Activated naive CD4-positive, alpha-beta T cell treated with anti-CD3 and anti-CD28 coated beads for 36 hours (primary cell): ENCODE measurements at regions not wholly inside any gene's neighbourhood (a gene's known extent, or its start where the extent isn't known, plus 50 kb on each side); places are given as distances from the start of the nearest gene placed in this dataset.
"Not testable (repeated sequence)": the region's sequence is repeated elsewhere in the genome, so short reads cannot be mapped to it uniquely, and the experiment has no call there.

Experiments
- CTCF ChIA-PET: fragments of 350-600 bp; sonication (Branson Sonifier 250); formaldehyde crosslinking; loops from one replicate; lab custom pipeline; 2021; ENCODE audit warnings: antibody characterized with exemption; lab: Charles Lee
- DNase-seq: peaks from one replicate; pipeline ENCODE4 v3.0.0-alpha.2; 2020
- H3K27ac Mint-ChIP-seq: one replicate; pipeline ENCODE4 v1.8.0; 2021; ENCODE audit warnings: mild to moderate bottlenecking, mixed read lengths
- H3K27me3 Mint-ChIP-seq: one replicate; pipeline ENCODE4 v1.8.0; 2021; ENCODE audit warnings: low read depth, mixed read lengths
- H3K36me3 Mint-ChIP-seq: one replicate; pipeline ENCODE4 v1.8.0; 2021; ENCODE audit warnings: low read depth, mixed read lengths
- H3K4me1 Mint-ChIP-seq: one replicate; pipeline ENCODE4 v1.8.0; 2021; ENCODE audit warnings: low read depth, mixed read lengths
- H3K4me3 Mint-ChIP-seq: one replicate; pipeline ENCODE4 v1.8.0; 2021; ENCODE audit warnings: mild to moderate bottlenecking, moderate library complexity, mixed read lengths
- H3K9me3 Mint-ChIP-seq: one replicate; pipeline ENCODE4 v1.8.0; 2021; ENCODE audit warnings: mixed read lengths
- intact Hi-C: fragments of 100-400 bp; cut with micrococcal nuclease; formaldehyde crosslinking; loops from one replicate; pipeline ENCODE4 v1.15.1; 2023

DNA sequence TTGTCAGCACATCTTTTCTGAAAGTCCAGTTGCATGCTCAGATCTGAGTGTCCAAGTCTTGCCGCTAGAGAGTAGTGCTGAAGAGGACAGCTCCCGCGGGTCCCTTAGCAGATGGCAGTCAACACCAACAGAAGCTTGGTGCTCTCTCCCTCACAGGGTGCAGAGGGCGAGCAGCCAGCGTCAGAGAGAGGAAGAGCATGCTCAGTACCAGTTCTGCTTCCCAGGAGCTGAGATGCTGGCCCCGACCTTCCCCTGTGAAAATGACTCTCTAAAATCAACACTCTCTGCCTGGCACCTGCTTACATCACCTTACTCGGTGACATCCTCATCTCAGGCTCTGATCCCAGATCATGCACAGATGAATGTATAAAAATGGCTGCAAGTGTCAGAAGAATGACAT, 86.0 kb upstream of the TWIST2 start:
- peak; percentile 17 for DNase-seq
- intact Hi-C loops, result no loop called here
- CTCF ChIA-PET, result no interaction called here

DNA sequence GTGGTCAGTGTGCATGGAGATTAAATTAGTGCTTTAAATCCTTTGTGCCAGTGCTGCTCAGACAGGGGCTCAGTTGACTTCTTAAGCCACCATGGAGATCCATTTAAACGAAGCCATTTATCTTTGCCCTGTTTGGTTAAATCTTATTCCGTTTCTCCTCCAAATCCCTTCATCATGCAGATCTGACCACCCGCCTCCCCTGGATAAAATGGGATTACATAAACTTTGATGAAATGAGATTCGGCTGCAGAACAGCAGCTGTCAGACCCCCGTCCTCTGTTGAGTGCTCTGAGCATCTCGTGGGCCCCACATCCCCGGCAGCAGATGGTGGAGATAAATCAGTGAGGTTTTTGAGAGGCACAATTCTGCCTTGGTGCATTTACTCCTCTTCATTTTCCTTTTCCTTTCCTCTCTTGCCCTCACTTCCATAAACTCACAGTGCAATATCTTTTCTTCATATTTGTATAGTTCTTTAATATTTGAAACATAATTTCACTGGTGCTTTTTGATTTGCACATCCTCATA, 84.4 kb upstream of the TWIST2 start:
- H3K4me1 Mint-ChIP-seq, result no peaks in the 10 kb centered on the region
- no peak overlapping the region for H3K4me3 Mint-ChIP-seq
- H3K36me3 Mint-ChIP-seq, result no peaks in the 10 kb centered on the region
- CTCF ChIA-PET, result no interaction called here
- intact Hi-C loops, result no loop called here
- peaks cover 30% of the 10 kb centered on the region for H3K27me3 Mint-ChIP-seq
- no peak for DNase-seq
- H3K9me3 Mint-ChIP-seq, result no peaks in the 10 kb centered on the region
- H3K27ac Mint-ChIP-seq, result no peak overlapping the region

More for the DNA sequence above, 86.0 kb upstream of the TWIST2 start:
- no peak overlapping the region for H3K27ac Mint-ChIP-seq
- no peaks in the 10 kb centered on the region for H3K36me3 Mint-ChIP-seq
- no peak overlapping the region for H3K4me3 Mint-ChIP-seq
- H3K27me3 Mint-ChIP-seq, result peaks cover 28% of the 10 kb centered on the region
- no peaks in the 10 kb centered on the region for H3K4me1 Mint-ChIP-seq
- no peaks in the 10 kb centered on the region for H3K9me3 Mint-ChIP-seq

DNA sequence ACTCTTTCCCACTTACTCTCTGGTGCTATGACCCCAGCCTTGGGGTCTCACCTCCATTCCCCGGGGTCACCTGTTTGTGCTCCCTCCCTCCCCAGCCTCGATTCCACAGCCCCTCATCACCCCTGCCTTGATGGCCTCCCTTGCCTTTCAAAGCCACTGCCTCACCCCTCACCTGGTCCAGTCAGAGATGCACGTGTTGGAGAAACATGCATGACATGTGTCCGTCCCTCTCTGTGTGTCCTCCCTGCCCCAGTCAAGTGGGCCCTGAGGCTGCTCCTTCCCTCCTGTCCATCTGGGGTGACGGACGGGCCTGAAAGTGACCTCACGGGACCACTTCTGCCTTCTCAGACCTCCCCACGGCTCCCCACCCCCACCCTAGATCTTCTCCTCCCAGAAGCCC, 82.3 kb upstream of the TWIST2 start:
- DNase-seq, result no peak

GRCh38 chr2:238771218-238771617, 76.7 kb upstream of the TWIST2 start:
- no peaks in the 10 kb centered on the region for H3K36me3 Mint-ChIP-seq
- H3K4me3 Mint-ChIP-seq, result no peak overlapping the region
- no peaks in the 10 kb centered on the region for H3K4me1 Mint-ChIP-seq
- no peak for DNase-seq
- CTCF ChIA-PET, result interaction anchor here (0.5 kb wide), 1 partner anchor 430 kb away, joined by 3 read pairs; no protein-coding TSS in a partner anchor
- intact Hi-C loops, result no loop called here
- peaks cover 24% of the 10 kb centered on the region for H3K27me3 Mint-ChIP-seq
- no peaks in the 10 kb centered on the region for H3K9me3 Mint-ChIP-seq
- H3K27ac Mint-ChIP-seq, result no peak overlapping the region

More for the DNA sequence above, 82.3 kb upstream of the TWIST2 start:
- no peak overlapping the region for H3K4me3 Mint-ChIP-seq
- no peak overlapping the region for H3K27ac Mint-ChIP-seq
- no peaks in the 10 kb centered on the region for H3K9me3 Mint-ChIP-seq
- CTCF ChIA-PET, result no interaction called here
- intact Hi-C loops, result no loop called here
- H3K27me3 Mint-ChIP-seq, result peaks cover 34% of the 10 kb centered on the region
- no peaks in the 10 kb centered on the region for H3K36me3 Mint-ChIP-seq
- H3K4me1 Mint-ChIP-seq, result no peaks in the 10 kb centered on the region

DNA sequence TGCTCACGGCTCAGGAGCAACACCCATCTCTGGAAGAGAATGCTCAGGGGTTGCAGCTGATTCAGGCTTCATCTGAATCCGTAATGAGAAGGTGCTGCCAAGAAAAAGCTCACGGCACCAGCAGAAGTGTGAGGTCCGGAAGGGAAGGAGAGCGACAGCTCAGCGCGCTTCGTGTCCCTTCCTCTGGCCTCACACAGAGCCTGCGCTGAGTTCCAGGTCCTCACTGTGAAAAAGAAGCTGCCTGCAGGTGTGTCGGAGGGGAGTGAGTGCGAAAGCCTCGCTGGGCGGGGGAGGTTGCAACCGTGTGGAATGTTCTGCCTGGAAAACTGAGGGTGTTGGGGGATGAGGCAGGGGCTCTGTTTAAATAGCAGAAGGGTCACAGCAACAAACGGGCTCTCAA, 76.2 kb upstream of the TWIST2 start:
- H3K4me3 Mint-ChIP-seq, result no peak overlapping the region
- H3K27ac Mint-ChIP-seq, result no peak overlapping the region
- no peaks in the 10 kb centered on the region for H3K4me1 Mint-ChIP-seq
- no peak for DNase-seq
- CTCF ChIA-PET, result interaction anchor here (0.5 kb wide), 1 partner anchor 431 kb away, joined by 3 read pairs; no protein-coding TSS in a partner anchor
- peaks cover 21% of the 10 kb centered on the region for H3K27me3 Mint-ChIP-seq
- H3K9me3 Mint-ChIP-seq, result no peaks in the 10 kb centered on the region
- H3K36me3 Mint-ChIP-seq, result no peaks in the 10 kb centered on the region
- intact Hi-C loops, result no loop called here

- Mint-ChIP-seq H3K27me3 (peaks cover 17% of the 10 kb centered on the region), H3K4me1 (no peaks in the 10 kb centered on the region), H3K27ac (no peak overlapping the region), H3K36me3 (no peaks in the 10 kb centered on the region), H3K9me3 (no peaks in the 10 kb centered on the region), H3K4me3 (no peak overlapping the region)
- CTCF ChIA-PET, result interaction anchor here (0.6 kb wide), 1 partner anchor 32 kb away, joined by 3 read pairs; no protein-coding TSS in a partner anchor
- intact Hi-C loops, result no loop called here
- no peak for DNase-seq
Measured at GRCh38 chr2:238772635-238773297, 75.1 kb upstream of the TWIST2 start.

GRCh38 chr2:238773472-238773871, 74.4 kb upstream of the TWIST2 start:
- no peak for DNase-seq
- no peaks in the 10 kb centered on the region for H3K4me1 Mint-ChIP-seq
- intact Hi-C loops, result no loop called here
- CTCF ChIA-PET, result no interaction called here
- H3K27me3 Mint-ChIP-seq, result peaks cover 17% of the 10 kb centered on the region
- H3K36me3 Mint-ChIP-seq, result no peaks in the 10 kb centered on the region
- H3K4me3 Mint-ChIP-seq, result no peak overlapping the region
- no peak overlapping the region for H3K27ac Mint-ChIP-seq
- H3K9me3 Mint-ChIP-seq, result no peaks in the 10 kb centered on the region

DNA sequence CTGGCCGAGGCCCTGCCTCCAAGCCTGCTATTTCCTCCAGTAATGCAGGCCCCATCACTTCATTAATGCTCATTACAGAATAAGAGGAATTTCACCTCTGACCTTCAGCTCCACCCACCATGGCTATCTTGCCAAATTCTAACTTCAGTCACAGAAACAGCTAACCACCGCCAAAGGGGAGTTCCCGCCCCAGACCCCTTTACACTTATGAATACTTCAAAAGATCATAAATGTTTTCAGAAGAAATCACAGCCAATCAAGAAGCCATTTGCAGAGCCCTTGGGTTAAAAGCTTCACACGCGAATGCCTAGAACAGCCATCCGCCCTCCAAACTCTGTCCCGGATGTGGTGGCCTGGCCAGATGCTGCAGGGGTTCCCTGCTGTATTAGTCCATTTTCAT, 73.8 kb upstream of the TWIST2 start:
- no peaks in the 10 kb centered on the region for H3K4me1 Mint-ChIP-seq
- CTCF ChIA-PET, result no interaction called here
- no peaks in the 10 kb centered on the region for H3K36me3 Mint-ChIP-seq
- H3K27ac Mint-ChIP-seq, result no peak overlapping the region
- no peak overlapping the region for H3K4me3 Mint-ChIP-seq
- H3K9me3 Mint-ChIP-seq, result no peaks in the 10 kb centered on the region
- no peak for DNase-seq
- intact Hi-C loops, result no loop called here
- peaks cover 17% of the 10 kb centered on the region for H3K27me3 Mint-ChIP-seq

DNA sequence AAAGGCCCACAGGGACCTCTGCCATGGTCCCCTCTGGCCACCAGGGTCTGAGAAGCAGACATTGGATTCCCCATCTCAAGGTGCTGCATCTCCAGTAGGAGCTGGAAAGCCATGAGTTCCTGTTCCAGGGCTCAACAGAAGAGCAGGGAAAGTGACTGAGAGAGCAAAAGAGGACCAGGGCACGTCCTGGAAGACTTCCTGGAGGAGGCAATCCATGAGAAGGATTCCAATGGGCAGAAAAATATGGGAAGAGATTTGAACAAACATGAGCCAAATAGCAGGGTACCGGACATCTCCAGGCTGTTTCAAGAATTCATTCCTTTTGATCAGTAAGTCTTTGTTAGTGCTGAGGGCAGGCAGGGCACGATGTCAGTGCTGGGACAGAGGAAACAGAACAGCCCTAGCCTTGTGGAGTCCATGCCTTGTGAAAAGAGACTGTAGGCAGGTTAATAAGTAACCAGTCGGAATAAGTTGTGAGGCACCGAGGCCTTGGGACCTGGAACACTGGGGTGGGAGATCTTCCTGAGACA, 72.8 kb upstream of the TWIST2 start:
- Mint-ChIP-seq H3K27ac (no peak overlapping the region), H3K9me3 (no peaks in the 10 kb centered on the region), H3K4me1 (no peaks in the 10 kb centered on the region), H3K27me3 (peaks cover 13% of the 10 kb centered on the region), H3K36me3 (no peaks in the 10 kb centered on the region), H3K4me3 (no peak overlapping the region)
- no peak for DNase-seq
- CTCF ChIA-PET, result no interaction called here
- intact Hi-C loops, result no loop called here

GRCh38 chr2:238775591-238775990, 72.3 kb upstream of the TWIST2 start:
- peaks cover 9% of the 10 kb centered on the region for H3K27me3 Mint-ChIP-seq
- H3K9me3 Mint-ChIP-seq, result no peaks in the 10 kb centered on the region
- no peaks in the 10 kb centered on the region for H3K4me1 Mint-ChIP-seq
- no peak for DNase-seq
- no peak overlapping the region for H3K4me3 Mint-ChIP-seq
- H3K36me3 Mint-ChIP-seq, result no peaks in the 10 kb centered on the region
- no peak overlapping the region for H3K27ac Mint-ChIP-seq
- intact Hi-C loops, result no loop called here
- CTCF ChIA-PET, result no interaction called here

DNA sequence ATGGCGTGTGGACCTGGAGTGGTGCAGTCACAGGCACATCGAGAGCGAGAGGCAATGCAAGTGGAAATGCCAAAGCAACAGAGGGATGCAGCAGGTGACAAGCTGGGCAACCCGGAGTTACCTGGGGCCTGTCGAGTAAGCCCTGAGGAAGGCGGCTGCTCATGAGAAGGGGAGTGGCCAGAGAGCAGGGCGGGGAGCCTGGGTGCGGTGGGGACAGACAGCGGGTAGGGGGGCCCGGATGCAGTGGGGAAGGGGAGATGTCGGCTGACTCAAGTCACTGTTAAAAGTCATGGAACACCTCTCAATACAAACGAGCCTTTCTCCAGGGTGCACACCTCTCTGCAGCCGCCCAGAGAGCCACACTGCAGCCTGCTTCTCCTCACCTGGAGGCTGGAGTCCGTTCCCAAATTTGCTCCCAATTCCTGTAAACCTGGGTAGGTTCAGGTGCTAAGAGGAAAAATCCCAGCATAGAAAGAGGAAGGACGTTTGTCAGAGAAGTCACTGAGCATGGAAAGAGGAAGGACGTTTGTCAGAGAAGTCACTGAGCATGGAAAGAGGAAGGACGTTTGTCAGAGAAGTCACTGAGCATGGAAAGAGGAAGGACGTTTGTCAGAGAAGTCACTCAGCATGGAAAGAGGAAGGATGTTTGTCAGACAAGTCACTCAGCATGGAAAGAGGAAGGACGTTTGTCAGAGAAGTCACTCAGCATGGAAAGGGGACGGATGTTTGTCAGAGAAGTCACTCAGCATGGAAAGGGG, 71.7 kb upstream of the TWIST2 start:
- Mint-ChIP-seq H3K9me3 (peaks cover 2% of the 10 kb centered on the region), H3K27me3 (peaks cover 10% of the 10 kb centered on the region), H3K36me3 (no peaks in the 10 kb centered on the region), H3K27ac (no peak overlapping the region), H3K4me3 (no peak overlapping the region), H3K4me1 (no peaks in the 10 kb centered on the region)
- intact Hi-C loops, result no loop called here
- CTCF ChIA-PET, result no interaction called here
- DNase-seq, result no peak

GRCh38 chr2:238776761-238777046, 71.2 kb upstream of the TWIST2 start:
- H3K27me3 Mint-ChIP-seq, result peaks cover 11% of the 10 kb centered on the region
- H3K9me3 Mint-ChIP-seq, H3K36me3 Mint-ChIP-seq, H3K4me3 Mint-ChIP-seq, H3K4me1 Mint-ChIP-seq, DNase-seq, intact Hi-C loops, CTCF ChIA-PET, H3K27ac Mint-ChIP-seq: not testable (repeated sequence)
